B cell (primary cell): ENCODE measurements at regions not wholly inside any gene's neighbourhood (a gene's known extent, or its start where the extent isn't known, plus 50 kb on each side); places are given as distances from the start of the nearest gene placed in this dataset.

Experiments used
- ATAC-seq: fragments of 200-7000 bp; cut with Tn5 transposase; one replicate; pipeline ENCODE4 v1.10.0; 2021; ENCODE audit warnings: low read depth, mild to moderate bottlenecking, moderate number of reproducible peaks, moderate library complexity
- CTCF ChIA-PET: fragments of 350-600 bp; sonication (Branson Sonifier 250); formaldehyde crosslinking; loops from one replicate; lab custom pipeline; 2021; ENCODE audit warnings: antibody characterized with exemption, inconsistent platforms; lab: Charles Lee
- POLR2A ChIA-PET: fragments of 350-600 bp; sonication (Branson Sonifier 250); formaldehyde crosslinking; loops from one replicate; lab custom pipeline; 2021; ENCODE audit warnings: antibody characterized with exemption; lab: Charles Lee
- DNase-seq: peaks from one replicate; pipeline ENCODE4 v3.0.0; 2013
- H2AFZ ChIP-seq: 2 replicates; pipeline ENCODE4 v1.6.1; 2012; ENCODE audit warnings: mild to moderate bottlenecking, low read depth, low read length; ENCODE audit not compliant: insufficient read depth, poor library complexity, severe bottlenecking
- H3K27ac ChIP-seq, 2 donors: 1 replicate in 1 of 2; 2 replicates in 1 of 2; pipeline ENCODE4 v1.5.1; 2012 to 2013; ENCODE audit warnings: low read length in 2 of 2, mild to moderate bottlenecking in 2 of 2, moderate library complexity in 1 of 2
- H3K27me3 ChIP-seq, 4 experiments: fragments of 200-600 bp in 1 of 4; sonication (generic) in 1 of 4; replicated peaks in 1 of 4; 1 replicate in 2 of 4; 2 replicates in 2 of 4; pipeline versions ENCODE4 v1.6.1 to v1.7.0; 2013 to 2016; ENCODE audit warnings: low read length in 3 of 4, mild to moderate bottlenecking in 2 of 4, mixed read lengths in 1 of 4, moderate library complexity in 1 of 4; ENCODE audit not compliant: insufficient read depth in 4 of 4, control insufficient read depth in 3 of 4; ENCODE audit errors: control extremely low read depth in 1 of 4
- H3K36me3 ChIP-seq, 2 experiments: replicated peaks in 1 of 2; 1 replicate in 1 of 2; 2 replicates in 1 of 2; pipeline versions ENCODE4 v1.6.1 to v1.7.1; 2013; ENCODE audit warnings: low read length in 1 of 2; ENCODE audit not compliant: insufficient read depth in 2 of 2, control insufficient read depth in 1 of 2; ENCODE audit errors: control extremely low read depth in 1 of 2, extremely low read depth in 1 of 2
- H3K4me1 ChIP-seq, 2 donors: fragments of 200-600 bp in 1 of 2; sonication (generic) in 1 of 2; 1 replicate in 1 of 2; 2 replicates in 1 of 2; pipeline versions ENCODE4 v1.5.1 to v1.6.1; 2013 to 2017; ENCODE audit warnings: low read length in 2 of 2; ENCODE audit not compliant: control insufficient read depth in 2 of 2, insufficient read depth in 2 of 2
- H3K4me2 ChIP-seq: replicated peaks from 2 replicates; pipeline ENCODE3; 2012; ENCODE audit warnings: mild to moderate bottlenecking, low read depth, low read length; ENCODE audit not compliant: poor library complexity, severe bottlenecking
- H3K4me3 ChIP-seq, 5 experiments: fragments of 200-600 bp in 1 of 5; sonication (generic) in 1 of 5; 1 replicate in 3 of 5; 2 replicates in 2 of 5; pipeline versions ENCODE4 v1.5.1 to v1.7.0; 2011 to 2016; ENCODE audit warnings: low read length in 4 of 5, mild to moderate bottlenecking in 4 of 5, low read depth in 2 of 5, control low read depth in 1 of 5, moderate library complexity in 1 of 5; ENCODE audit not compliant: insufficient read depth in 1 of 5; ENCODE audit errors: control extremely low read depth in 1 of 5, extremely low read depth in 1 of 5
- H3K79me2 ChIP-seq: fragments of 200-600 bp; sonication (generic); one replicate; pipeline ENCODE4 v1.6.0; 2016; ENCODE audit warnings: low read length; ENCODE audit not compliant: control insufficient read depth, insufficient read depth
- H3K9ac ChIP-seq: fragments of 200-600 bp; sonication (generic); 2 replicates; pipeline ENCODE4 v1.6.1; 2017; ENCODE audit warnings: mild to moderate bottlenecking, low read length, moderate library complexity
- H3K9me3 ChIP-seq, 3 donors: one replicate each; pipeline versions ENCODE4 v1.6.1 to v1.7.1; 2013; ENCODE audit warnings: low read length in 2 of 3; ENCODE audit not compliant: control insufficient read depth in 2 of 3, insufficient read depth in 1 of 3; ENCODE audit errors: control extremely low read depth in 1 of 3
- H4K20me1 ChIP-seq: 2 replicates; pipeline ENCODE4 v1.6.0; 2012; ENCODE audit warnings: mild to moderate bottlenecking, low read length; ENCODE audit not compliant: insufficient read depth, control insufficient read depth, poor library complexity, severe bottlenecking
- H3K27ac Mint-ChIP-seq: one replicate; pipeline ENCODE4 v1.8.0; 2021; ENCODE audit warnings: mixed read lengths
- H3K27me3 Mint-ChIP-seq: one replicate; pipeline ENCODE4 v1.8.0; 2021; ENCODE audit warnings: mixed read lengths
- H3K4me1 Mint-ChIP-seq: one replicate; pipeline ENCODE4 v1.8.0; 2021; ENCODE audit warnings: mixed read lengths
- H3K4me3 Mint-ChIP-seq: one replicate; pipeline ENCODE4 v1.8.0; 2021; ENCODE audit warnings: mixed read lengths
- H3K9me3 Mint-ChIP-seq: one replicate; pipeline ENCODE4 v1.8.0; 2022; ENCODE audit warnings: mixed read lengths; ENCODE audit not compliant: insufficient read depth
- CTCF ChIP-seq: fragments of 200-600 bp; IDR thresholded peaks from one replicate; pipeline ENCODE4 v1.8.0; 2022; ENCODE audit warnings: antibody characterized with exemption, mild to moderate bottlenecking
- EZH2 ChIP-seq: IDR thresholded peaks from 2 replicates; pipeline ENCODE4 v1.6.1; 2012; ENCODE audit warnings: borderline replicate concordance, low read depth, mild to moderate bottlenecking, moderate library complexity, low read length; ENCODE audit not compliant: insufficient read depth, poor library complexity, severe bottlenecking
- WGBS: methylation state at CpG from one replicate; pipeline ENCODE4 v1.1.5; 2013; ENCODE audit warnings: missing lambda C conversion rate; ENCODE audit not compliant: insufficient coverage; 5-methylcytosine and 5-hydroxymethylcytosine counted together
- intact Hi-C: fragments of 100-400 bp; cut with micrococcal nuclease; formaldehyde crosslinking; loops from one replicate; pipeline ENCODE4 v1.10.0; 2022

GRCh38 chr4:62342346-62342745 is 1142.2 kb downstream of the ADGRL3 start:
- Histone ChIP-seq H3K36me3 (no peaks in the 10 kb centered on the region), H2AFZ (no peak overlapping the region), H3K27me3 (no peaks in the 10 kb centered on the region), H3K27ac (no peak overlapping the region), H4K20me1 (no peaks in the 10 kb centered on the region), H3K79me2 (no peaks in the 10 kb centered on the region), H3K4me3 (no peak overlapping the region), H3K9ac (no peak overlapping the region), H3K9me3 (peaks cover 0 to 5% (median 0%) of the 10 kb centered on the region in 3 donors), H3K4me1 (no peaks in the 10 kb centered on the region), H3K4me2 (no peak overlapping the region)
- Mint-ChIP-seq H3K4me1 (no peaks in the 10 kb centered on the region), H3K27me3 (no peaks in the 10 kb centered on the region), H3K27ac (no peak overlapping the region), H3K4me3 (no peak overlapping the region), H3K9me3 (peaks cover 6% of the 10 kb centered on the region)
- intact Hi-C loops: no loop called here
- ATAC-seq: no peak
- CTCF ChIA-PET: no interaction called here
- POLR2A ChIA-PET: no interaction called here
- TF ChIP-seq EZH2 (no peak), CTCF (no peak)
- no peak for DNase-seq

GRCh38 chr4:62328526-62328925 is 1128.4 kb downstream of the ADGRL3 start:
- Histone ChIP-seq H3K9me3 (peaks cover 0 to 3% (median 0%) of the 10 kb centered on the region in 3 donors), H4K20me1 (no peaks in the 10 kb centered on the region), H3K27me3 (no peaks in the 10 kb centered on the region), H3K9ac (no peak overlapping the region), H3K36me3 (no peaks in the 10 kb centered on the region), H2AFZ (no peak overlapping the region), H3K79me2 (no peaks in the 10 kb centered on the region), H3K4me1 (no peaks in the 10 kb centered on the region), H3K27ac (no peak overlapping the region), H3K4me2 (no peak overlapping the region), H3K4me3 (no peak overlapping the region)
- intact Hi-C loops: no loop called here
- DNase-seq (no peak), ATAC-seq (no peak)
- no peaks in the 10 kb centered on the region for H3K4me1 Mint-ChIP-seq
- POLR2A ChIA-PET: no interaction called here
- no peak overlapping the region for H3K27ac Mint-ChIP-seq
- no peak overlapping the region for H3K4me3 Mint-ChIP-seq
- H3K27me3 Mint-ChIP-seq: no peaks in the 10 kb centered on the region
- no CpG with 5 or more reads among the region's 2 CpGs for WGBS
- H3K9me3 Mint-ChIP-seq: peaks cover 9% of the 10 kb centered on the region
- TF ChIP-seq CTCF: no peak
- no peak for TF ChIP-seq EZH2
- CTCF ChIA-PET: no interaction called here
